ENCODE measurements at regions not wholly inside any gene's neighbourhood (a gene's known extent, or its start where the extent isn't known, plus 50 kb on each side); places are given as distances from the start of the nearest gene placed in this dataset.

DNA sequence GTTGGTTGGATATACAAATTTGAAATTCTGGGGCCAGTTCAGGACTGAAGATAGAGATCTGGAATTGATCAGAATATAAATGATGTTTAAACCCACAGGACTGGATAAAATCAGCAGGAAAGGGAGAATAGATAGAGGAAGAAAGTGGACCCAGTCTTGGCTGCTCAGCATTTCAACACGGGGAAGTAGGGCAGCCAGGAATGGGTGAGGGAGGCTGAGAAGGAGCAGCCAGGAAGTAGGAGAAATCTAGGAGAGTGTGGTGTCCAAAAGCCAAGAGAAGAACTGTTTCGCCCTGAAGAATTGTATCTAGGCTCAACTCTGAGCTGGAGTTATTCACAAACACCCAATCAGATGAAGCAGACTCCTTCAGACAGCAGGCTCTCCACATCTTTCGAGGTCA, 197.9 kb downstream of the CDCA7 start:
- ChIA-PET CTCF (no interaction called here), POLR2A (ENCODE audit: low non-redundant PET) (no interaction called here)
- H3K27ac ChIP-seq: no peak overlapping the region
- no peak for DNase-seq (ENCODE audit: low spot score)
- TF ChIP-seq, protein P1, sequence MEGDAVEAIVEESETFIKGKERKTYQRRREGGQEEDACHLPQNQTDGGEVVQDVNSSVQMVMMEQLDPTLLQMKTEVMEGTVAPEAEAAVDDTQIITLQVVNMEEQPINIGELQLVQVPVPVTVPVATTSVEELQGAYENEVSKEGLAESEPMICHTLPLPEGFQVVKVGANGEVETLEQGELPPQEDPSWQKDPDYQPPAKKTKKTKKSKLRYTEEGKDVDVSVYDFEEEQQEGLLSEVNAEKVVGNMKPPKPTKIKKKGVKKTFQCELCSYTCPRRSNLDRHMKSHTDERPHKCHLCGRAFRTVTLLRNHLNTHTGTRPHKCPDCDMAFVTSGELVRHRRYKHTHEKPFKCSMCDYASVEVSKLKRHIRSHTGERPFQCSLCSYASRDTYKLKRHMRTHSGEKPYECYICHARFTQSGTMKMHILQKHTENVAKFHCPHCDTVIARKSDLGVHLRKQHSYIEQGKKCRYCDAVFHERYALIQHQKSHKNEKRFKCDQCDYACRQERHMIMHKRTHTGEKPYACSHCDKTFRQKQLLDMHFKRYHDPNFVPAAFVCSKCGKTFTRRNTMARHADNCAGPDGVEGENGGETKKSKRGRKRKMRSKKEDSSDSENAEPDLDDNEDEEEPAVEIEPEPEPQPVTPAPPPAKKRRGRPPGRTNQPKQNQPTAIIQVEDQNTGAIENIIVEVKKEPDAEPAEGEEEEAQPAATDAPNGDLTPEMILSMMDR (conservative IDR thresholded peaks at IDR 0.05; ENCODE audit: low read depth): no peak

DNA sequence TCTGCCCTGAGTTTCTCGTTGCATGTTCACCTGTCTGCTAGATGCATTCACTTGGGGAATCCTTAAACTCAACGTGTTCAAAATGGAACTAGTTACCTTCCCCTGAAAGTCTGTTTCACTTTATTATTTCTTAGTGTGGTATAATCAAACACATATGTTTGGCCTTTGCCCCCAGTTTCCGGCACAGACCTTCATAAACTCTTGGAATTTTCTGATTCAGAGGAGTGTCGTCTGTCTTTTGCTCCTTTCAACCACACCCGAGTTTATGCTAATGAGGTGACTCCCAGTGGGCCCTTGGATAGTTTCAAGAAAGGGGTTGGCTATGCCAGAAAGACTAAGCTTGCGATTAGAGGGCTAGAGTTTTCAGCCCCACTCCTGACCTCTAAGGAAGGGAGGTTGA, 198.9 kb downstream of the CDCA7 start:
- TF ChIP-seq, protein P1 (conservative IDR thresholded peaks at IDR 0.05; ENCODE audit: low read depth): no peak
- no peak for DNase-seq (ENCODE audit: low spot score)
- POLR2A ChIA-PET (ENCODE audit: low non-redundant PET): no interaction called here
- CTCF ChIA-PET: interaction anchor here (0.5 kb wide), 1 partner anchor 493 kb away, joined by 4 read pairs; no protein-coding TSS in a partner anchor
- no peak overlapping the region for H3K27ac ChIP-seq

DNA sequence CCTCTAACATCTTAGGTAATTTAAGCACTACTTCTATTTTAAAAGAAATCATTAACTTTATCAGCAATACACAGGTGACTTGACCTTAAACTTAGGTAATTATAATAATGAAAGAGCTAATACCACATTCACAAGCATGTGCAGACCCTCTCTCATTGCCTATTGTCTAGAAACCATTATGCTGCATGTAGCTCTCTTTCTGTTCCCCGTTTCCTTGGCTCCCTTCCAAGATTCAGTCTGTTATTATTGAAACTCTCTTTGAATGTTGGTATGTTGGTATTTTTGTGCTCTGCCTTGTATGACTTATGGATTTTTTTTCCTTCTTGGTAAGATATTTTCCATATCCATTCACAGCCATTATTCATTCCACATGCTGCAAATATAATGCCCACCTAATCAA, 201.2 kb downstream of the CDCA7 start:
- no peak for DNase-seq (ENCODE audit: low spot score)
- no peak overlapping the region for H3K27ac ChIP-seq
- TF ChIP-seq, protein P1 (conservative IDR thresholded peaks at IDR 0.05; ENCODE audit: low read depth): no peak
- ChIA-PET POLR2A (ENCODE audit: low non-redundant PET) (no interaction called here), CTCF (no interaction called here)

DNA sequence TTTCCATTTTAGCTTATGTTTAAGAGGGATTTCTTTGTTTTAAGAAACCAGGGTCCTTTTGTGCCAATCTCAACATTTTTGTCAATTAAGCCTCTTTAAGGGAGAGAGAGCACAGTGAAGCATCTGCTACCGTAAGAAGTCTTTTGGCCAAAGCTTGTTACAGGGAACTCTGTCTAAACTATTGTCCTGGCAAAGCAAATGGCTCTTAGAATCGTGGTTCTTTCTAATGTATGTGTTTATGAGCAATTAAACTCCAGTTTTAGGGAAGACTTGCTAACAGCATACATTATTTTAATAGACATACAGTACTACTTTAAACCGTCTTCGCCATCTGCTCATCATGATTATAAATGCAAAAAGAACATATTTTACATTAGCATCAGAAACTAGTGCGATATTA, 202.1 kb downstream of the CDCA7 start:
- ChIA-PET CTCF (no interaction called here), POLR2A (ENCODE audit: low non-redundant PET) (no interaction called here)
- TF ChIP-seq, protein P1 (conservative IDR thresholded peaks at IDR 0.05; ENCODE audit: low read depth): no peak
- DNase-seq (ENCODE audit: low spot score): no peak
- no peak overlapping the region for H3K27ac ChIP-seq

DNA sequence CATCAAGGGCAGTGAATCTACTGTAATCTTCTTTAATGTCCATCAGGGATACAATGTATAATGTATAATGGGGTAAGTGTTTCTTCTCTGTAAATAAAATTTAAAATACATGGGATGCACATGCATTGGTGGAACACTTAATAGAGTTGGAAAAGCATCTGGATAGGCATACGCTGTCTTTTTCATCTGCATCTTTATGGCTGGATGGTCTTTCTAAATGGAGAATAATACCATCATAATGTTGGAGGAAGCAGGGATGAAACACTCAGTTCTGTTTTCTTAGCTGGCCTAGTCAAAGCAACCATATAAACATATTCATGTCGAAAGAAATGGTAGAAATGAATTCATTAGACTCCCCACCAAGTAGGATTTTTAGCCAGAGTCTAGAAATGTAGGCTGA, 202.8 kb downstream of the CDCA7 start:
- H3K27ac ChIP-seq: no peak overlapping the region
- TF ChIP-seq, protein P1 (conservative IDR thresholded peaks at IDR 0.05; ENCODE audit: low read depth): no peak
- DNase-seq (ENCODE audit: low spot score): no peak
- ChIA-PET POLR2A (ENCODE audit: low non-redundant PET) (no interaction called here), CTCF (interaction anchor here (0.7 kb wide), 1 partner anchor 563 kb away, joined by 3 read pairs; no protein-coding TSS in a partner anchor)

DNA sequence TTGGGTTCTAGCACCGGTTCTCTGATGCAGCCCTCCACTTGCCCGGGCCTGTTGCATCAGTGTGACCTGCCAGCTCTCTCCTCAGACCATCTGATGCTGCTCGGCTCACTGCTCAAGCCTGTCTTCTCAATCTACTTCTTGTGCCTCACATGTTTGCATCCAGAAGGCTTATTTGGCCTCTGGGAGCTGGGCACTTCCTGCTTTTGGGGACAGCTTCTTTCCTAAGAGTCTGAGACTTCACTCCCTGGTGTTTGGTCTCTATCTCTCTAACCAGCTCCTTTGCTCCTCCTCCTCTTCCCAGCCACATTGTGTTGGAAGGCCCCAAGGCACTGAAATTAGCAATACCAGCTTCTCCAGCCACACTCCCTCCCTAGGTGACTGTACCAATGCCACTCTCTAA, 212.8 kb downstream of the CDCA7 start:
- TF ChIP-seq, protein P1 (conservative IDR thresholded peaks at IDR 0.05; ENCODE audit: low read depth): no peak
- H3K27ac ChIP-seq: no peak overlapping the region
- CTCF ChIA-PET: no interaction called here
- DNase-seq (ENCODE audit: low spot score): no peak
- POLR2A ChIA-PET (ENCODE audit: low non-redundant PET): no interaction called here

DNA sequence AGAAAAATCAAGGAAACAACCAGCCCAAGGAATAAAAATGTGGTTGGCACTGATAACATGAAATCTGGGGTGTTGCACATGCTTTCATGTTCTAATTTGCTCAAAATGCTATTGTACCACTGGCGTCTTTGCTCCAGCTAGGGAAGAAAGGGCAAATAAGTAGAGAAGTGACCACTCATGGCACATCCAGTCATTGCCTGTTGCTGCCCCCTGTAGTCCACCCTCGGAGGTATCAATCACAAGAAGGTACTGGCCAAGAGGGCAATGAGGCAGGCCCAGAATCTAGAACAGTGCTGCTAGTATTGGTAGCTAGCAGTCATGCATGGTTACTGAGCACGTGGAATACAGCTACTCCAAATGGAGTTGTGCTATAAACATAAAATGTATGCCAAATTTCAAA, 213.4 kb downstream of the CDCA7 start:
- POLR2A ChIA-PET (ENCODE audit: low non-redundant PET): no interaction called here
- CTCF ChIA-PET: interaction anchor here (0.6 kb wide), 1 partner anchor 1425 kb away, joined by 6 read pairs; no protein-coding TSS in a partner anchor
- TF ChIP-seq, protein P1 (conservative IDR thresholded peaks at IDR 0.05; ENCODE audit: low read depth): no peak
- H3K27ac ChIP-seq: no peak overlapping the region
- DNase-seq (ENCODE audit: low spot score): no peak
